Loucy (cell line): ENCODE measurements at regions not wholly inside any gene's neighbourhood (a gene's known extent, or its start where the extent isn't known, plus 50 kb on each side); places are given as distances from the start of the nearest gene placed in this dataset.

Source experiments
- H2AFZ ChIP-seq: fragments of 200-600 bp; sonication (generic); 2 replicates; pipeline ENCODE4 v1.6.0; 2016; ENCODE audit warnings: antibody characterized with exemption, mild to moderate bottlenecking, low read length, moderate library complexity
- H3F3A ChIP-seq: fragments of 200-600 bp; 2 replicates; pipeline ENCODE4 v1.6.0; 2016; ENCODE audit warnings: antibody characterized with exemption, low read depth, mild to moderate bottlenecking
- H3K27me3 ChIP-seq: fragments of 200-600 bp; sonication (generic); 2 replicates; pipeline ENCODE4 v1.6.1; 2014; ENCODE audit warnings: low read length, mild to moderate bottlenecking; ENCODE audit not compliant: insufficient read depth, poor library complexity, severe bottlenecking
- H3K36me3 ChIP-seq: fragments of 200-600 bp; sonication (generic); 2 replicates; pipeline ENCODE4 v1.6.1; 2016; ENCODE audit warnings: low read length; ENCODE audit not compliant: insufficient read depth
- H3K4me1 ChIP-seq: fragments of 200-600 bp; sonication (generic); 2 replicates; pipeline ENCODE4 v1.5.1; 2014; ENCODE audit warnings: low read length, mild to moderate bottlenecking; ENCODE audit not compliant: insufficient read depth, poor library complexity, severe bottlenecking
- H3K4me2 ChIP-seq: fragments of 200-600 bp; sonication (generic); 2 replicates; pipeline ENCODE4 v1.6.0; 2014; ENCODE audit warnings: antibody characterized with exemption, low read length, low read depth, mild to moderate bottlenecking; ENCODE audit not compliant: poor library complexity, severe bottlenecking
- H3K4me3 ChIP-seq: fragments of 200-600 bp; sonication (generic); 2 replicates; pipeline ENCODE4 v1.5.1; 2014; ENCODE audit warnings: low read length, mild to moderate bottlenecking, mixed read lengths; ENCODE audit not compliant: poor library complexity, severe bottlenecking
- H3K79me2 ChIP-seq: fragments of 200-600 bp; sonication (generic); 2 replicates; pipeline ENCODE4 v1.6.1; 2014; ENCODE audit warnings: low read length; ENCODE audit not compliant: insufficient read depth
- H3K9ac ChIP-seq: fragments of 200-600 bp; sonication (generic); 2 replicates; pipeline ENCODE4 v1.6.0; 2014; ENCODE audit warnings: mild to moderate bottlenecking, low read depth, low read length, moderate library complexity; ENCODE audit not compliant: poor library complexity, severe bottlenecking
- H3K9me2 ChIP-seq: fragments of 200-600 bp; sonication (generic); replicated peaks from 2 replicates; pipeline ENCODE4 v1.6.1; 2016; ENCODE audit warnings: low read depth, low read length, mixed read lengths
- H3K9me3 ChIP-seq: fragments of 200-600 bp; sonication (generic); 2 replicates; pipeline ENCODE4 v1.6.1; 2014; ENCODE audit warnings: mild to moderate bottlenecking, antibody characterized with exemption, low read length, low read depth; ENCODE audit not compliant: insufficient read depth
- H4K20me1 ChIP-seq: fragments of 200-600 bp; sonication (generic); 2 replicates; pipeline ENCODE4 v1.6.0; 2014; ENCODE audit warnings: antibody characterized with exemption, low read length, mild to moderate bottlenecking; ENCODE audit not compliant: insufficient read depth, poor library complexity, severe bottlenecking
- EZH2phosphoT487 ChIP-seq: fragments of 200-600 bp; IDR thresholded peaks from 2 replicates; pipeline ENCODE4 v1.6.1; 2018; ENCODE audit warnings: antibody characterized with exemption, mild to moderate bottlenecking, moderate library complexity, borderline replicate concordance
- TF ChIP-seq, protein P1 (sequence below): fragments of 200-600 bp; sonication (generic); conservative IDR thresholded peaks from 2 replicates; pipeline ENCODE4 v1.5.1; 2014; ENCODE audit warnings: mild to moderate bottlenecking, antibody characterized with exemption, low read length

DNA sequence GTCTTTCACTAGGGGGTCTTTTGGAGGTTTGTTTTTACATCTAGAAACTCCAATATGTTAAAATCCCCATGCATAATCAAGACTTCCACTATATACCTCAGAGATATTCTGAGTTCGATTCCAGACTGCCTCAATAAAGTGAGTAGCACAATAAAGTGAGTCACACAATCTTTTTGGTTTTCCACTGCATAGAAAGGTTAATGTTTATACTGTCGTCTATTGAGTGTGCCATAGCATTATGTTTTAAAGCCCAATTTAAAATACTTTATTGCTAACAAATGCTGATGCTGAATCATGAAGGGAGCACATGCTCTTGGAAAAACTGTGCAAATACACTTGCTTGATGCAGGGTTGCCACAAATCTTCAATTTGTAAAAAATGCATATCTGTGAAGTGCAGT lies 227.5 kb upstream of the ZFHX3 start:
- no peak for TF ChIP-seq EZH2phosphoT487
- TF ChIP-seq, protein P1, sequence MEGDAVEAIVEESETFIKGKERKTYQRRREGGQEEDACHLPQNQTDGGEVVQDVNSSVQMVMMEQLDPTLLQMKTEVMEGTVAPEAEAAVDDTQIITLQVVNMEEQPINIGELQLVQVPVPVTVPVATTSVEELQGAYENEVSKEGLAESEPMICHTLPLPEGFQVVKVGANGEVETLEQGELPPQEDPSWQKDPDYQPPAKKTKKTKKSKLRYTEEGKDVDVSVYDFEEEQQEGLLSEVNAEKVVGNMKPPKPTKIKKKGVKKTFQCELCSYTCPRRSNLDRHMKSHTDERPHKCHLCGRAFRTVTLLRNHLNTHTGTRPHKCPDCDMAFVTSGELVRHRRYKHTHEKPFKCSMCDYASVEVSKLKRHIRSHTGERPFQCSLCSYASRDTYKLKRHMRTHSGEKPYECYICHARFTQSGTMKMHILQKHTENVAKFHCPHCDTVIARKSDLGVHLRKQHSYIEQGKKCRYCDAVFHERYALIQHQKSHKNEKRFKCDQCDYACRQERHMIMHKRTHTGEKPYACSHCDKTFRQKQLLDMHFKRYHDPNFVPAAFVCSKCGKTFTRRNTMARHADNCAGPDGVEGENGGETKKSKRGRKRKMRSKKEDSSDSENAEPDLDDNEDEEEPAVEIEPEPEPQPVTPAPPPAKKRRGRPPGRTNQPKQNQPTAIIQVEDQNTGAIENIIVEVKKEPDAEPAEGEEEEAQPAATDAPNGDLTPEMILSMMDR, result no peak
- Histone ChIP-seq H4K20me1 (no peaks in the 10 kb centered on the region), H3K9me2 (no peaks in the 10 kb centered on the region), H3K4me2 (no peak overlapping the region), H3K9me3 (no peaks in the 10 kb centered on the region), H3K9ac (no peak overlapping the region), H2AFZ (no peak overlapping the region), H3K27me3 (no peaks in the 10 kb centered on the region), H3K36me3 (no peaks in the 10 kb centered on the region), H3K79me2 (no peaks in the 10 kb centered on the region), H3K4me3 (no peak overlapping the region), H3K4me1 (no peaks in the 10 kb centered on the region), H3F3A (no peaks in the 10 kb centered on the region)

DNA sequence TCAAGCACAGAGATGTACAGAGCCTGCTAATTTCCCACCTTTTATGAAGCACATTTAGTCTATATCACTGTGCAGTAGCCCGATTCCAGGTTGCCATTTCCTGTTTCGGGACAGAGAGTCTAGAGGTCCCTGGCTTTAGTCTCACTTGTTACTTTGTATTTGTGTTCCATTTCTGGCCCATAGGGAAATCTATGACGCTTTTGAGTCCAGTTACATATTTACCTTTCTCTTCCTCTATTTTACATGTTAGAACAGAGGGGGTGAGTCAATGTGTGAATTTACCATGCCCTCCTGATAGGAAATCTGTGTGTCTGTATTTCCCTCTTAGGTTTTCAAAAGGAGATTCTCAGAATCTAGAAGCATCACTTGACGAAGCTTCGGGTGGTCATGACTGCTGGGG lies 227.1 kb upstream of the ZFHX3 start:
- H2AFZ ChIP-seq, result no peak overlapping the region
- no peak overlapping the region for H3K4me2 ChIP-seq
- no peaks in the 10 kb centered on the region for H3K27me3 ChIP-seq
- H3K9me3 ChIP-seq, result no peaks in the 10 kb centered on the region
- no peaks in the 10 kb centered on the region for H3K4me1 ChIP-seq
- no peaks in the 10 kb centered on the region for H3K36me3 ChIP-seq
- H3K4me3 ChIP-seq, result no peak overlapping the region
- H3K79me2 ChIP-seq, result no peaks in the 10 kb centered on the region
- H3K9me2 ChIP-seq, result no peaks in the 10 kb centered on the region
- H3K9ac ChIP-seq, result no peak overlapping the region
- H4K20me1 ChIP-seq, result no peaks in the 10 kb centered on the region
- TF ChIP-seq, protein P1, result no peak
- no peak for TF ChIP-seq EZH2phosphoT487
- no peaks in the 10 kb centered on the region for H3F3A ChIP-seq

DNA sequence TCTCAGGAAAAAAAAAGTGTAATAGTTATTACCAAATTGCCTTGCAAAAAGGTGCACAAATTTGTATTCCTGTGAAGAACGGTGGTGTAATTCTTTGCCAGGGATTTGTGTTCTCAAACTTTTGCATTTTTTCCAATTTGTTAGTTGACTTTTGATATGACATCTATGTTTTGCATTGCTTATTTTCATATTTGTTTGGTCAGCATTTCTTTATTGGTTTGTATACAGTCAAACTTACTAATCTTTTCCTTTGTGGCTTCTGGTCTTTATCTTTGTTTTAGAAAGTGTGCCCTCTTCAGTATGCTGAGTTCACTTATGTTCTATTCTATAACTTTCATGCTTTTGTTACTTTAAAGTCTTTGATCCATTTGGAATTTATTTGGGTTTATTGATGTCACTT lies 226.2 kb upstream of the ZFHX3 start:
- H2AFZ ChIP-seq, result no peak overlapping the region
- H4K20me1 ChIP-seq, result no peaks in the 10 kb centered on the region
- H3K79me2 ChIP-seq, result no peaks in the 10 kb centered on the region
- H3K4me3 ChIP-seq, result no peak overlapping the region
- H3K4me1 ChIP-seq, result no peaks in the 10 kb centered on the region
- no peaks in the 10 kb centered on the region for H3K36me3 ChIP-seq
- H3K9ac ChIP-seq, result no peak overlapping the region
- no peaks in the 10 kb centered on the region for H3K9me2 ChIP-seq
- no peak for TF ChIP-seq EZH2phosphoT487
- no peaks in the 10 kb centered on the region for H3K9me3 ChIP-seq
- no peak overlapping the region for H3K4me2 ChIP-seq
- H3F3A ChIP-seq, result no peaks in the 10 kb centered on the region
- H3K27me3 ChIP-seq, result no peaks in the 10 kb centered on the region

DNA sequence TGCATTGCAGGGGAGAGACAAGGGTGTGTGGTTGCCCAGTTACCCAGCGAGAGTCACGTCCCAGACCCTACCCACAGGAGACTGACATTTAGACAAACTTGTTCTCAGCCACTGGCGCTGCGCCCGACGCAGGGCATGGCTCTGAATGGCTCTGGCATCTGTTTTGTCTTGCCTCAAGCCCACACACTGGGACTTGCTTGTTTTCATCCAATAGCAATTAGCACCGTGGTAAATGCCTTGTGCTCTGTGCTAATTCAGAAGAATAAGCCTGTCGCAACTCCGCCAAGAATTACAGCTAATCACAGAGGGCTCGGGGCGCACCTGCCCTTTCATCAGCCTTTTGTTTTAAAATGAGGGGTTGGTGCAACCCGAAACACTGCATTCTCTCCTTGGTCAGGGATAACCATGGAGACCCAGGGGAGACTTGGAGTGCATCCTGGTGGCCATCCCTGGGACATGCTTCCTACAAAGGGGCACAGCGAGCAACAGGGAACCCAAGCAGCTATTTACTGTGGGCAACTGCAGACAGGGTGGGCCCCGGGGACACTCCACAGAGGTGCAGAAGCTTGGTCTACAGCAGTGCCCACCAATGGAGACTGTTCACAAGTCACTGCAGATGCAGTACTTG lies 220.6 kb upstream of the ZFHX3 start:
- Histone ChIP-seq H3K4me3 (no peak overlapping the region), H4K20me1 (no peaks in the 10 kb centered on the region), H3K79me2 (no peaks in the 10 kb centered on the region), H3K9me3 (no peaks in the 10 kb centered on the region), H3K9me2 (no peaks in the 10 kb centered on the region), H3K4me1 (no peaks in the 10 kb centered on the region), H3K4me2 (no peak overlapping the region), H3K36me3 (no peaks in the 10 kb centered on the region), H3K27me3 (no peaks in the 10 kb centered on the region), H3F3A (no peaks in the 10 kb centered on the region), H2AFZ (no peak overlapping the region), H3K9ac (no peak overlapping the region)
- TF ChIP-seq EZH2phosphoT487, result no peak
- TF ChIP-seq, protein P1, result no peak
